GM18505 (cell line): ENCODE measurements at regions not wholly inside any gene's neighbourhood (a gene's known extent, or its start where the extent isn't known, plus 50 kb on each side); places are given as distances from the start of the nearest gene placed in this dataset.
"Not testable (repeated sequence)": the region's sequence is repeated elsewhere in the genome, so short reads cannot be mapped to it uniquely, and the experiment has no call there.

Source experiments
- ATAC-seq: cut with Tn5 transposase; IDR thresholded peaks from one replicate; pipeline ENCODE4 v1.9.1; 2021; ENCODE audit not compliant: unreplicated experiment
- POLR2A ChIP-seq: IDR thresholded peaks from 4 replicates; pipeline ENCODE4 v1.6.1; 2011; ENCODE audit warnings: borderline replicate concordance; ENCODE audit not compliant: insufficient read depth, insufficient read length; ENCODE audit errors: extremely low read depth

GRCh38 chr2:142827170-142827569 lies 50.3 kb upstream of the KYNU start:
- no peak for ATAC-seq

GRCh38 chr2:142825861-142826260 lies 51.6 kb upstream of the KYNU start:
- no peak for ATAC-seq
- TF ChIP-seq POLR2A: no peak

More at GRCh38 chr2:142827170-142827569, 50.3 kb upstream of the KYNU start:
- no peak for TF ChIP-seq POLR2A

- no peak for TF ChIP-seq POLR2A
- no peak for ATAC-seq
Observed at GRCh38 chr2:142824756-142825155, 52.7 kb upstream of the KYNU start.

- no peak for ATAC-seq
- TF ChIP-seq POLR2A: no peak
Observed at GRCh38 chr2:142822190-142822589, 55.3 kb upstream of the KYNU start.

- ATAC-seq: no peak
- TF ChIP-seq POLR2A: no peak
Observed at GRCh38 chr2:142819411-142819810, 58.1 kb upstream of the KYNU start.

- TF ChIP-seq POLR2A: no peak
- no peak for ATAC-seq
Observed at GRCh38 chr2:142815375-142815774, 62.1 kb upstream of the KYNU start.

- ATAC-seq: no peak
- TF ChIP-seq POLR2A: no peak
Observed at GRCh38 chr2:142813830-142814829, 63.3 kb upstream of the KYNU start.

GRCh38 chr2:142811644-142812043 lies 65.8 kb upstream of the KYNU start:
- ATAC-seq: not testable (repeated sequence)

- no peak for TF ChIP-seq POLR2A
- no peak for ATAC-seq
Observed at GRCh38 chr2:142805244-142805643, 72.2 kb upstream of the KYNU start.

GRCh38 chr2:142803158-142803557 lies 74.3 kb upstream of the KYNU start:
- no peak for ATAC-seq
- TF ChIP-seq POLR2A: no peak

- no peak for TF ChIP-seq POLR2A
- ATAC-seq: no peak
Observed at GRCh38 chr2:142796588-142796987, 80.9 kb upstream of the KYNU start.

GRCh38 chr2:142796161-142796560 lies 81.3 kb upstream of the KYNU start:
- no peak for TF ChIP-seq POLR2A
- no peak for ATAC-seq

- no peak for TF ChIP-seq POLR2A
- ATAC-seq: no peak
Observed at GRCh38 chr2:142794850-142795249, 82.6 kb upstream of the KYNU start.

GRCh38 chr2:142792328-142792727 lies 85.1 kb upstream of the KYNU start:
- not testable (repeated sequence) for ATAC-seq

GRCh38 chr2:142791335-142791734 lies 86.1 kb upstream of the KYNU start:
- ATAC-seq: no peak
- TF ChIP-seq POLR2A: no peak

- no peak for ATAC-seq
- no peak for TF ChIP-seq POLR2A
Observed at GRCh38 chr2:142786918-142787702, 90.4 kb upstream of the KYNU start.
